Fibroblast of lung (primary cell): ENCODE measurements at regions not wholly inside any gene's neighbourhood (a gene's known extent, or its start where the extent isn't known, plus 50 kb on each side); places are given as distances from the start of the nearest gene placed in this dataset.

Source experiments
- EZH2 ChIP-seq: IDR thresholded peaks from 2 replicates; pipeline ENCODE4 v1.5.1; 2012; ENCODE audit warnings: low read length, control low read depth, mild to moderate bottlenecking; ENCODE audit errors: missing control alignments
- TF ChIP-seq, protein P1 (sequence below), 2 donors: IDR thresholded peaks in 1 of 2; conservative IDR thresholded peaks in 1 of 2; 1 replicate in 1 of 2; 2 replicates in 1 of 2; pipeline ENCODE4 v1.5.1; 2011 to 2012; ENCODE audit warnings: low read length in 2 of 2, control low read depth in 1 of 2, inconsistent platforms in 1 of 2, low read depth in 1 of 2, mild to moderate bottlenecking in 1 of 2

DNA sequence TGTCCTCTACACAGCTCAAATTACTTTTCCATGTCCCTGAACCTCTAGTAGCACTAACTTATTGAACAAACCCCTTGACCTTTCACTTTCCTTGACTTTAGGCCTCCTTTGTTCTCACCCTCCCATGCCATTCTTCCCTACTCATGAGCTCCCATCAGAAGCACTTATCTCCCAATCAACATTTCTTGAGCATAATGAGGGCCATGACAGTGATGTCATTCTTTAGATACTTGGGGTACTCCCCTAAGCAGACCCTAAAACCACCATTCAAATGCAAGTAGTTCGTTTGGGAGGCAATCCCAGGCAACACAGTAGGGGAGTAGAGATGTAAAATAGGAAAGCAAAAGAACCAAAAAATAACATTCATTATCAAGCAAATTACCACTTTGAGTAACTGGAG lies 115.9 kb upstream of the ARHGAP28 start:
- no peak for TF ChIP-seq EZH2
- TF ChIP-seq, protein P1, sequence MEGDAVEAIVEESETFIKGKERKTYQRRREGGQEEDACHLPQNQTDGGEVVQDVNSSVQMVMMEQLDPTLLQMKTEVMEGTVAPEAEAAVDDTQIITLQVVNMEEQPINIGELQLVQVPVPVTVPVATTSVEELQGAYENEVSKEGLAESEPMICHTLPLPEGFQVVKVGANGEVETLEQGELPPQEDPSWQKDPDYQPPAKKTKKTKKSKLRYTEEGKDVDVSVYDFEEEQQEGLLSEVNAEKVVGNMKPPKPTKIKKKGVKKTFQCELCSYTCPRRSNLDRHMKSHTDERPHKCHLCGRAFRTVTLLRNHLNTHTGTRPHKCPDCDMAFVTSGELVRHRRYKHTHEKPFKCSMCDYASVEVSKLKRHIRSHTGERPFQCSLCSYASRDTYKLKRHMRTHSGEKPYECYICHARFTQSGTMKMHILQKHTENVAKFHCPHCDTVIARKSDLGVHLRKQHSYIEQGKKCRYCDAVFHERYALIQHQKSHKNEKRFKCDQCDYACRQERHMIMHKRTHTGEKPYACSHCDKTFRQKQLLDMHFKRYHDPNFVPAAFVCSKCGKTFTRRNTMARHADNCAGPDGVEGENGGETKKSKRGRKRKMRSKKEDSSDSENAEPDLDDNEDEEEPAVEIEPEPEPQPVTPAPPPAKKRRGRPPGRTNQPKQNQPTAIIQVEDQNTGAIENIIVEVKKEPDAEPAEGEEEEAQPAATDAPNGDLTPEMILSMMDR (conservative IDR thresholded peaks at IDR 0.05 in 1 of 2, IDR thresholded peaks at IDR 0.05 in 1 of 2; ENCODE audit: low read depth in 1 of 2, low read length in 2 of 2) = no peak
